Endothelial cell of umbilical vein (primary cell): ENCODE measurements at regions not wholly inside any gene's neighbourhood (a gene's known extent, or its start where the extent isn't known, plus 50 kb on each side); places are given as distances from the start of the nearest gene placed in this dataset.

Experiments used
- BruUV-seq: library from RNA; stranded (reverse); fragments of 400-500 nt; replicated peaks from 2 replicates; lab custom pipeline; 2021; lab: Mats Ljungman, UMichigan
- CTCF ChIA-PET: fragments of 300-600, 350-600 bp; sonication (Branson Sonifier 250); formaldehyde crosslinking; loops from one replicate; lab custom pipeline; 2021; ENCODE audit warnings: antibody characterized with exemption, inconsistent platforms; lab: Charles Lee
- POLR2A ChIA-PET: fragments of 300-600, 350-600 bp; sonication (Branson Sonifier 250); formaldehyde crosslinking; loops from one replicate; lab custom pipeline; 2021; ENCODE audit warnings: antibody characterized with exemption, inconsistent platforms; lab: Charles Lee
- DNase-seq: peaks from one replicate; pipeline ENCODE4 v3.0.0-alpha.2; 2011; ENCODE audit warnings: low read depth, low spot score
- FAIRE-seq: peaks from 2 replicates; lab custom pipeline; 2011; peaks lifted over from hg19 to GRCh38; lab: Jason Lieb, UNC
- H2AFZ ChIP-seq: 2 replicates; pipeline ENCODE4 v1.6.0; 2012; ENCODE audit warnings: low read depth, low read length, control low read depth, inconsistent platforms
- H3K27ac ChIP-seq: 2 replicates; pipeline ENCODE4 v1.5.1; 2011; ENCODE audit warnings: low read depth, mild to moderate bottlenecking, control low read depth, low read length, moderate library complexity; ENCODE audit not compliant: insufficient read depth
- H3K27me3 ChIP-seq, 2 experiments: 2 replicates each; pipeline versions ENCODE4 v1.6.0 to v1.6.1; 2011; ENCODE audit warnings: low read length in 2 of 2, mixed read lengths in 1 of 2; ENCODE audit not compliant: control insufficient read depth in 2 of 2, insufficient read depth in 2 of 2
- H3K36me3 ChIP-seq, 2 experiments: 2 replicates in 1 of 2; 3 replicates in 1 of 2; pipeline ENCODE4 v1.5.1; 2011; ENCODE audit warnings: low read length in 2 of 2, mild to moderate bottlenecking in 1 of 2, moderate library complexity in 1 of 2; ENCODE audit not compliant: control insufficient read depth in 2 of 2, insufficient read depth in 2 of 2; ENCODE audit errors: extremely low read depth in 1 of 2
- H3K4me1 ChIP-seq: 3 replicates; pipeline ENCODE4 v1.5.1; 2011; ENCODE audit warnings: mild to moderate bottlenecking, low read length; ENCODE audit not compliant: control insufficient read depth, insufficient read depth; ENCODE audit errors: extremely low read depth
- H3K4me2 ChIP-seq: 2 replicates; pipeline ENCODE4 v1.6.1; 2011; ENCODE audit warnings: low read length, control low read depth, mixed read lengths; ENCODE audit not compliant: insufficient read depth
- H3K4me3 ChIP-seq, 3 experiments: fragments of 200-600 bp in 1 of 3; sonication (generic), shearing (Covaris generic) in 1 of 3; replicated peaks in 1 of 3; 2 replicates each; pipeline ENCODE4 v1.5.1; 2011 to 2016; ENCODE audit warnings: control low read depth in 3 of 3, low read length in 3 of 3, mild to moderate bottlenecking in 2 of 3, inconsistent platforms in 1 of 3, low read depth in 1 of 3, moderate library complexity in 1 of 3; ENCODE audit not compliant: insufficient read depth in 1 of 3
- H3K79me2 ChIP-seq: 2 replicates; pipeline ENCODE4 v1.6.0; 2012; ENCODE audit warnings: low read length, inconsistent platforms; ENCODE audit not compliant: control insufficient read depth, insufficient read depth
- H3K9ac ChIP-seq: replicated peaks from 2 replicates; pipeline ENCODE3; 2011; ENCODE audit warnings: low read length, control low read depth; ENCODE audit not compliant: insufficient read depth; ENCODE audit errors: extremely low read depth
- H3K9me1 ChIP-seq: replicated peaks from 3 replicates; pipeline ENCODE4 v1.6.0; 2011; ENCODE audit warnings: mild to moderate bottlenecking, low read length; ENCODE audit not compliant: control insufficient read depth, insufficient read depth; ENCODE audit errors: extremely low read depth
- H3K9me3 ChIP-seq: replicated peaks from 2 replicates; pipeline ENCODE4 v1.5.1; 2012; ENCODE audit warnings: low read length, inconsistent platforms; ENCODE audit not compliant: control insufficient read depth, insufficient read depth
- H4K20me1 ChIP-seq: replicated peaks from 2 replicates; pipeline ENCODE3; 2011; ENCODE audit warnings: mild to moderate bottlenecking, low read length; ENCODE audit not compliant: control insufficient read depth, insufficient read depth; ENCODE audit errors: extremely low read depth
- FOS ChIP-seq: IDR thresholded peaks from 2 replicates; pipeline ENCODE4 v1.6.1; 2011; ENCODE audit warnings: mild to moderate bottlenecking, low read length, moderate library complexity, borderline replicate concordance; ENCODE audit not compliant: insufficient read depth
- GATA2 ChIP-seq: IDR thresholded peaks from 2 replicates; pipeline ENCODE4 v1.7.0; 2011; ENCODE audit warnings: low read depth, mild to moderate bottlenecking, moderate library complexity, mixed read lengths, low read length; ENCODE audit not compliant: insufficient read length, insufficient read depth
- JUN ChIP-seq: IDR thresholded peaks from 2 replicates; pipeline ENCODE4 v1.6.1; 2011; ENCODE audit warnings: borderline replicate concordance, low read depth; ENCODE audit not compliant: insufficient read length, insufficient read depth
- MYC ChIP-seq: IDR thresholded peaks from one replicate; pipeline ENCODE4 v1.6.1; 2011; ENCODE audit warnings: mild to moderate bottlenecking, low read depth, low read length
- POLR2AphosphoS5 ChIP-seq: IDR thresholded peaks from 2 replicates; pipeline ENCODE4 v1.6.1; 2012; ENCODE audit warnings: low read depth, mild to moderate bottlenecking, control low read depth, low read length, moderate library complexity; ENCODE audit not compliant: insufficient read depth
- dilution Hi-C: fragments of 300-500 bp; cut with MboI; formaldehyde crosslinking; loops from one replicate; pipeline ENCODE4 v1.15.0; 2019; ENCODE audit warnings: low sequenced_read_pairs; ENCODE audit not compliant: extremely low pct_ligation_motif_present
- intact Hi-C: fragments of 100-400 bp; cut with micrococcal nuclease; formaldehyde crosslinking; loops from one replicate; pipeline ENCODE4 v1.10.0; 2022
- TF ChIP-seq, protein P1 (sequence below), 2 donors: IDR thresholded peaks; 1 replicate in 1 of 2; 2 replicates in 1 of 2; pipeline ENCODE4 v1.5.1; 2011; ENCODE audit warnings: low read length in 2 of 2, mild to moderate bottlenecking in 2 of 2, moderate library complexity in 2 of 2, control low read depth in 1 of 2, inconsistent platforms in 1 of 2, low read depth in 1 of 2; ENCODE audit not compliant: insufficient read depth in 1 of 2; ENCODE audit errors: extremely low read depth in 1 of 2

DNA sequence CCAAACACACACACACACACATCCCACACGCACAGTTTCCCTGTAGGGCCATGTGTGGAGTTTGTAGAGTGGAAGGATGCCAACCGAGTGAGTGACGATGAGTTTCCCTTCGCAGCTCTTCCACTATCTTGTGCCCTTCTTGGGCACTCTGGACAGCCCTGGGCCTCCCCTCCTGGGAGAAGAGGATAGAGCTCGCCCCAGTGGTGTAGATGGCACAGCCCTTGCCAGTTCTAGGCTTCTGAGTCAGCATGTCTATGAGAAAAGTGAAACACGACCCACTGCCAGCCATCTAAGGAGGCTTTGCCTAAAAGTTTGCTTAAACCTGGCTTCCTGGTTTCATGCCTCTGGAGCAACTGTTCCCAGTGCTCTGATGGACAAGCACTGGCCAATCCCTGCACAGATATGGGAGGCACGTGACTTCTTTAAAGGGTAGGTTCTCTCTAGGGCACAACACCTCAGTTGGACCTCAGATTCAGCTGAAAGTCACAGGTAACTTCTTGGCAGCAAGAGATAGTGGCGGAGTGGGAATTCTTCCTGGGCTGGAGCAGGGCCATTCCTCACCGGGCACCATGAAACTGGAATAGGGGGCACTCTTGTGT lies 195.9 kb upstream of the GALNT2 start:
- CTCF ChIA-PET: no interaction called here
- dilution Hi-C loops: no loop called here
- FAIRE-seq: no peak

DNA sequence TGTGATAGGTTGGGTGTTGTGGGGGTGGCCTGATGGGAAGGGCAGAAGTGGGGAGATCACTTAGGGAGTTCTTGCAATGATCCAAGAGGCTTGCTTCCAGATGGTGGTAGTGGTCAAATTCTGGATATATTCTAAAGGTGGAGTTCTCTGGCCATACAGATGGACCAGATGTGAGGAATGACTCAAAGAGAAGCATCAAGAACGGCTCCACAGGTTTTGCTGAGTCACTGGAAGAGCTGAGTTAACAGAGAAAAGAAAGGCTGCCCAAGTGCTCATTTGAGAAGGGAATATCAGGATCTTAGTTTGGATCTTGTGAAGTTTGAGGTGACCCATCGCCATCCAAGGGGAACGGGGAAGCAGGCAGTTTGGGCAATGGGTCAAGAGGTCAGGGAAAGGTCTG lies 192.9 kb upstream of the GALNT2 start:
- POLR2A ChIA-PET: no interaction called here
- Histone ChIP-seq H3K9me3 (no peaks in the 10 kb centered on the region), H3K27ac (no peak overlapping the region), H3K4me2 (no peak overlapping the region), H3K4me3 (no peak overlapping the region), H3K79me2 (no peaks in the 10 kb centered on the region), H3K4me1 (no peaks in the 10 kb centered on the region), H3K36me3 (no peaks in the 10 kb centered on the region), H3K9me1 (no peaks in the 10 kb centered on the region), H4K20me1 (no peaks in the 10 kb centered on the region), H2AFZ (no peak overlapping the region), H3K27me3 (no peaks in the 10 kb centered on the region), H3K9ac (no peak overlapping the region)
- BruUV-seq: no TSS peak
- no peak for DNase-seq
- intact Hi-C loops: no loop called here
- FAIRE-seq: no peak
- dilution Hi-C loops: no loop called here
- TF ChIP-seq, protein P1, sequence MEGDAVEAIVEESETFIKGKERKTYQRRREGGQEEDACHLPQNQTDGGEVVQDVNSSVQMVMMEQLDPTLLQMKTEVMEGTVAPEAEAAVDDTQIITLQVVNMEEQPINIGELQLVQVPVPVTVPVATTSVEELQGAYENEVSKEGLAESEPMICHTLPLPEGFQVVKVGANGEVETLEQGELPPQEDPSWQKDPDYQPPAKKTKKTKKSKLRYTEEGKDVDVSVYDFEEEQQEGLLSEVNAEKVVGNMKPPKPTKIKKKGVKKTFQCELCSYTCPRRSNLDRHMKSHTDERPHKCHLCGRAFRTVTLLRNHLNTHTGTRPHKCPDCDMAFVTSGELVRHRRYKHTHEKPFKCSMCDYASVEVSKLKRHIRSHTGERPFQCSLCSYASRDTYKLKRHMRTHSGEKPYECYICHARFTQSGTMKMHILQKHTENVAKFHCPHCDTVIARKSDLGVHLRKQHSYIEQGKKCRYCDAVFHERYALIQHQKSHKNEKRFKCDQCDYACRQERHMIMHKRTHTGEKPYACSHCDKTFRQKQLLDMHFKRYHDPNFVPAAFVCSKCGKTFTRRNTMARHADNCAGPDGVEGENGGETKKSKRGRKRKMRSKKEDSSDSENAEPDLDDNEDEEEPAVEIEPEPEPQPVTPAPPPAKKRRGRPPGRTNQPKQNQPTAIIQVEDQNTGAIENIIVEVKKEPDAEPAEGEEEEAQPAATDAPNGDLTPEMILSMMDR (IDR thresholded peaks at IDR 0.05; ENCODE audit: extremely low read depth in 1 of 2, insufficient read depth in 1 of 2, low read depth in 1 of 2, low read length in 2 of 2): no peak
- TF ChIP-seq GATA2 (no peak), FOS (no peak), JUN (no peak), POLR2AphosphoS5 (no peak)
- CTCF ChIA-PET: no interaction called here

More for the DNA sequence above, 195.9 kb upstream of the GALNT2 start:
- Histone ChIP-seq H3K79me2 (no peaks in the 10 kb centered on the region), H3K4me2 (no peak overlapping the region), H3K9me1 (no peaks in the 10 kb centered on the region), H3K4me1 (no peaks in the 10 kb centered on the region), H2AFZ (no peak overlapping the region), H3K4me3 (no peak overlapping the region), H3K27me3 (no peaks in the 10 kb centered on the region), H3K9me3 (no peaks in the 10 kb centered on the region), H3K9ac (no peak overlapping the region), H3K36me3 (no peaks in the 10 kb centered on the region), H4K20me1 (no peaks in the 10 kb centered on the region), H3K27ac (no peak overlapping the region)
- DNase-seq: no peak
- intact Hi-C loops: no loop called here
- no peak for TF ChIP-seq GATA2
- no peak for TF ChIP-seq MYC
- POLR2A ChIA-PET: no interaction called here
- BruUV-seq: no TSS peak
